Skeletal muscle satellite cell (primary cell): ENCODE measurements at regions not wholly inside any gene's neighbourhood (a gene's known extent, or its start where the extent isn't known, plus 50 kb on each side); places are given as distances from the start of the nearest gene placed in this dataset.

Source experiments
- H3K27me3 ChIP-seq: 2 replicates; pipeline ENCODE4 v1.7.0; 2013; ENCODE audit warnings: low read length; ENCODE audit not compliant: control insufficient read depth, insufficient read depth
- H3K36me3 ChIP-seq: 2 replicates; pipeline ENCODE4 v1.7.0; 2013; ENCODE audit warnings: mild to moderate bottlenecking, control low read depth, low read length; ENCODE audit not compliant: insufficient read depth
- H3K4me1 ChIP-seq: 2 replicates; pipeline ENCODE4 v1.7.0; 2013; ENCODE audit warnings: low read length; ENCODE audit not compliant: control insufficient read depth, insufficient read depth
- H3K4me2 ChIP-seq: 2 replicates; pipeline ENCODE4 v1.7.0; 2013; ENCODE audit warnings: mild to moderate bottlenecking, low read length
- H3K4me3 ChIP-seq: 2 replicates; pipeline ENCODE4 v1.7.0; 2013; ENCODE audit warnings: low read length
- H3K9ac ChIP-seq: 2 replicates; pipeline ENCODE4 v1.7.0; 2013; ENCODE audit warnings: mild to moderate bottlenecking, low read depth, low read length, moderate library complexity
- H3K9me3 ChIP-seq: replicated peaks from 2 replicates; pipeline ENCODE4 v1.7.0; 2013; ENCODE audit warnings: mild to moderate bottlenecking, control low read depth, low read length

DNA sequence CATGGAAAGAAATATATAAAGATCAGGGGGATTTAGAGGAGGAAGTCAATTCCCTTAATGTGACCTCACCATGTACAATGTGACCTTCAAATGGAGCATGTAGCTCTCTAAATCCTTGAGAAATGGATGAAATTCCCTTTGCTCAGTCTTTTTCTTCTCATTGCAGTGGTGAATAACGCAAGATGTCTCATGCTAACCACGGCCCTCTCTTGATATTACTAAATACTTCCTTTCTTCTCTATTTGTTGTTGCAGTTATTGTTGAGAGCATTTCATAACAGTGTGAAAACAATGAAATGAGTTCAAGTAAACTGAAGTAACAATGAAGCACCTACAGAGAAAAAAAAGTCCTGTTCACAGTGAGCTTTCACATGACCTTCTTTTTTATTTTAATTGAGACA, 55.6 kb downstream of the ZNF281 start:
- Histone ChIP-seq H3K4me1 (peaks cover 22% of the 10 kb centered on the region), H3K9me3 (no peaks in the 10 kb centered on the region), H3K9ac (no peak overlapping the region), H3K4me2 (no peak overlapping the region), H3K27me3 (no peaks in the 10 kb centered on the region), H3K36me3 (no peaks in the 10 kb centered on the region), H3K4me3 (no peak overlapping the region)

DNA sequence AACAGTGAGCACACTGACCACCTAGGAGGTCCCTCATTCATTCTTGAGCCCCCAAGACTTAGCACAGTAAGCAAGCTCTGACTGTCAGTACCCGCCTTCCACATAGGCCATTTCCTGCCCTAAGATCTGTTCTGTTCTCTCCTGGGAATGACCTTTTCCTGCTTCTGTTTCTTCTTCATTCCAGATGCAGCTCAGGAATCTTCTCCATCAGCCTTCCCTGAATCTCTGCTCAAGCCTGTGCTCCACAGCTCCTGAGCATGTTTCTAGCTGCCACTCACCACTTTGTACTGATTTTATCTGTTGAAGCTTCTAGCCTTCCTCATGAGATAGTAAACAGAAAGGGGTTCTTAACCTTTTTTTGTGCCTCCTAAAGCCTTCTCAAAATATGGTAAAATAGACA, 56.6 kb downstream of the ZNF281 start:
- Histone ChIP-seq H3K4me2 (no peak overlapping the region), H3K9me3 (no peaks in the 10 kb centered on the region), H3K9ac (peak overlapping the region; percentile 4), H3K27me3 (no peaks in the 10 kb centered on the region), H3K4me1 (peaks cover 22% of the 10 kb centered on the region), H3K4me3 (no peak overlapping the region), H3K36me3 (no peaks in the 10 kb centered on the region)

DNA sequence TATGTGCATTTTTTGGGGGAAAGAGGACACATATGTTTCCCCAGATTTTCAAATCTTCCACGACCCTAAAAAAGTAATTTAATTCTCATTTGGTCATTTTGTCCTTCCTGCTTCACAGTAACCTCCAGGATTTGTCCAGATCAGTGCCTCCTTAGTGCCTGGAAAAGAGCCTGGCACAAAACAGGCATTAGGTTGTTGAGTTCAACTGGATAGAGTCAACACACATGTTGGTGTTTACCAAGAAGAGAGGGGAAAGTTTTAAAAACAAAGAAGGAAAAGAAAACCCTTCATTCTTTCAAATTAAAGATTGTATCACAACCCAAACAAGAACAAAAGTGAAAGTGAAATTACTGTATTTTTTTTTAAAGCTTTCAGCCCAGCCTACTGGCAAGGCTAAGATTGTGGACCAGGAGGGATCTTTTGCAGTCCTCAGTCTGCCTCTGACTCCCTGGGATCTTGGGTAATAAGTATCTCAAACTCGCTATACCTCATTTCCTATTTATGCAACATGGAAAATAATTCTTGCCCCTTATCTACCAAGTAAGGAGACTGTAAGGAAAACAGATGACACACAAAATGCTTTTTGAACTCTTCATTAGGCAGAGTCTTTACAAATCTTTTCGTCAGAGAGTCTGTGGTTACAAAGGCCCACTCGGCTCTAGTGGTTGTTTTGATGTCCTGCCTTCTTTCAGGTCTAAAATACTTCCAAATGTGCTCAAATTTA, 57.8 kb downstream of the ZNF281 start:
- H3K9ac ChIP-seq, result peak overlapping the region; percentile 61
- peak overlapping the region; percentile 18 for H3K4me3 ChIP-seq

DNA sequence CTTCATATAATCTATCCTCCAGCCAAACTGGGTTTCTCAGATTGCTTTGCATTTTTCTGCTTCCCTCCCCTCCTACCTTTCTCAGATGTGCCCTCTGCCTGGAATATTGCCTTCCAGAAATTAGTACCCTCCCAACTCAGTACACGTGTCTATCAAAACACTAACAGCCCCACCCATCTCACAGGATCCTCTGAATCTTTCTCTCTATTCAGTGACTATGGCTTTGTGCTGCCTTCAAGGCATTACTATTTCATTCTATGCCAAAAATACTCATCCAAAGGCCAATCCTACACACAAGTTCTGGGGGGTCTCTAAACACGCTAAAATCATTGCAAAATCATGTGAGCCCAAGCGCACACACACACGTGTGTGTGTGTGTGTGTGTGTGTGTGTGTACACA, 58.4 kb downstream of the ZNF281 start:
- Histone ChIP-seq H3K36me3 (no peaks in the 10 kb centered on the region), H3K27me3 (no peaks in the 10 kb centered on the region), H3K4me2 (peak overlapping the region; percentile 61), H3K9me3 (no peaks in the 10 kb centered on the region), H3K4me1 (peaks cover 22% of the 10 kb centered on the region), H3K4me3 (peak overlapping the region; percentile 18), H3K9ac (peak overlapping the region; percentile 61)

More for the DNA sequence above, 57.8 kb downstream of the ZNF281 start:
- Histone ChIP-seq H3K4me2 (peak overlapping the region; percentile 61), H3K36me3 (no peaks in the 10 kb centered on the region), H3K4me1 (peaks cover 22% of the 10 kb centered on the region), H3K9me3 (no peaks in the 10 kb centered on the region), H3K27me3 (no peaks in the 10 kb centered on the region)

DNA sequence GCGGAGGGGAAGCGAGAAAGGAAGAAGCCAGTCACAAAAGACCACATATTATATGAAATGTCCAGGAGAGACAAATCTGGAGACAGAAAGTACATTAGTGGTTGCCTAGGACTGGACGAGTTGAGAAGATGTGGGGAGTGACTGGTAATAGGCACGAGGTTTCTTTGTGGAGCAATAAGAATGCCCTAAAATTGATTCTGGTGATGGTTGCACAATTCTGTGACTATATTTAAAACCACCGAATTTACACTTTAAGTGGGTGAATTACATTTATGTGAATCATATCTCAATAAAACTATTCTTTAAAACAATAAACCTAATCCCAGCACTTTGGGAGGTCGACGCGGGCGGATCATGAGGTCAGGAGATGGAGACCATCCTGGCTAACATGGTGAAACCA, 63.1 kb downstream of the ZNF281 start:
- Histone ChIP-seq H3K36me3 (no peaks in the 10 kb centered on the region), H3K27me3 (no peaks in the 10 kb centered on the region), H3K9me3 (no peaks in the 10 kb centered on the region), H3K4me1 (peaks cover 14% of the 10 kb centered on the region), H3K9ac (no peak overlapping the region), H3K4me3 (no peak overlapping the region), H3K4me2 (no peak overlapping the region)

DNA sequence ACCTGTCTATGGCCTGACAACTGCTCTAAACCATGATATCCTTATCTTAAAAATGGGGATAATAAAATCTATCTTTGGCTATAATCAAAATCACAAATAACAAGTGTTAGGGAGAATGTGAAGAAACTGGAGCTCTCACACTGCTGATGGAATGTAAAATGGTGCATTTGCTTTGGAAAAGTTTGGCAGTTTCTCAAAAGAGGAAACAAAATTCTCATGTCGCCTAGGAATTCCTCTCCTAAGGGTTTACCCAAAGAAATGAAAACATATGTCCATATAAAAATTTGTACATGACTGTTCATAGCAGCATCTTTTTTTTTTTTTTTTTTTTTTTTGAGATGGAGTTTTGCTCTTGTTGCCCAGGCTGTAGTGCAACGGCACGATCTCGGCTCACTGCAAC, 64.3 kb downstream of the ZNF281 start:
- H3K4me2 ChIP-seq, result no peak overlapping the region
- H3K4me3 ChIP-seq, result no peak overlapping the region
- no peaks in the 10 kb centered on the region for H3K9me3 ChIP-seq
- no peak overlapping the region for H3K9ac ChIP-seq
- H3K4me1 ChIP-seq, result peaks cover 9% of the 10 kb centered on the region
- H3K36me3 ChIP-seq, result no peaks in the 10 kb centered on the region
- H3K27me3 ChIP-seq, result no peaks in the 10 kb centered on the region

DNA sequence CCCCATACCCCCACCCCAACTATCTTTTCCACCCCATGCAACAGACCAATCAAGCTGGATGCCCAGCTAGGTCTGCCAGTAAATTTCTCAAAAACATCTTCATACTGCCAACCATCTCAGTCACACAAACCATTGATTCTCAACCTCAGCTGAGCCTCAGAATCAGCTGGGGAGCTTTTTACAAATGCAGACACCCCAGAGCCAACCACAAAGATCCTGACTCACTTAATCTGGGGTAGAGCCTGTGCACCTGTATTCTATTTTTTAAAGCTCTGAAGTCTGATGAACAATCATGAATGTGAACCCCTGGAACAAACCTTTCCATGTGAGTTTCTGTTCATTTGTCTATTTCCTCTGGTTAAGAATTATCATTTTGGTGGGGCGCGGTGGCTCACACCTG, 66.0 kb downstream of the ZNF281 start:
- Histone ChIP-seq H3K9me3 (no peaks in the 10 kb centered on the region), H3K36me3 (no peaks in the 10 kb centered on the region), H3K4me3 (no peak overlapping the region), H3K4me1 (peaks cover 9% of the 10 kb centered on the region), H3K9ac (no peak overlapping the region), H3K4me2 (no peak overlapping the region), H3K27me3 (no peaks in the 10 kb centered on the region)

DNA sequence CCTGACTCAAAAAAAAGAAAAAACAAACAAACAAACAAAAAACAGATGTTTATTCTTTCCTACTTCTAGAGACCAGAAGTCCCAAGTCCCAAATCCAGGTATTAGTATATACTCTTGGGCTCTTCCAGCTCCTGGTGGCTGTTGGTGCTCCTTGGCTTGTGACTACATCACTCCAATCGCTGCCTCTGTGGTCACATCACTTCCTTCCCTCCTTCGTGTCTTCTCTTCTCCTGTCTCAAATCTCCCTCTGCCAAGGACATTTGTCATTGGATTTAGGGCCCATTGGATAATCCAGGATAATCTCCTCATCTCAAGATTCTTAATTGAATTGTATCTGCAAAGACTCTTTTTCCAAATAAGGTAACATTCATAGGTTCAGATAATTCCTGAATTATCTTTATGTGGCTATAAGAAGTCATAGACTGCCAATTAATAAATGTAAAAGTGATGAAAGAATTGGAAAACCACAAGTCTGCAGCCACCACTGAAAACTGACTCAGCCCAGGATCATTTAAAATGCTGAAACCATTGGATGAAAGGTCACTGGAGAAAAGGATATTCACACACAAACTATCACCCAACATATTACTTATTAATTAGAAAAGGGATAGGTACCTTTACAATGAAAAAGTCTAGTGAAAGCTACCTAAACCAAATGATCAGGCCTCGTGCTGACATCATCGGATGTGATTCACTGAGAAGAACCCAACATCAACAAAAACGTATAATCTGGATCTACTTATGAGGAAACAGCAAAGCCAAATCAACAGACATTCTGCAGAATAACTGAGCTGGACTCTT, 67.1 kb downstream of the ZNF281 start:
- H3K4me1 ChIP-seq, result peaks cover 9% of the 10 kb centered on the region
- no peaks in the 10 kb centered on the region for H3K36me3 ChIP-seq
- no peaks in the 10 kb centered on the region for H3K9me3 ChIP-seq
- no peak overlapping the region for H3K4me2 ChIP-seq
- H3K9ac ChIP-seq, result no peak overlapping the region
- H3K27me3 ChIP-seq, result no peaks in the 10 kb centered on the region
- H3K4me3 ChIP-seq, result no peak overlapping the region

DNA sequence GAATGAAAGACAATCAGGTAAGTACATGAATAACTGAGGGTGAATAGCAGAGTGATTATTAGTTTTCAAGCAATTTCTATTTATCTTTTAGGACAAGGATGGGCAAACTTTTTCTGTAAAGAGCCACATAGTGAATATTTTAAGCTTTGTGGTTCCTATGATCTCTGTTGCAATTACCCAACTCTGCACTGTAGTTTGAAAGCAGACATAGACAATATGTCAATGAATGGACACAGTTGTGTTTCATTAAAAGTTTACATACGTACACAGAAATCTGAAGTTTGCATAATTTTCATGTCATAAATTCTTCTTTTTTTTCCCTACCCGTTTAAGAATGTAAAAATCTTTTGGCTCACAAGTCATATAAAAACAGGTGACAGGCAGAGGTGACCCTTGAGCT, 71.4 kb downstream of the ZNF281 start:
- H3K36me3 ChIP-seq, result no peaks in the 10 kb centered on the region
- no peaks in the 10 kb centered on the region for H3K9me3 ChIP-seq
- H3K27me3 ChIP-seq, result no peaks in the 10 kb centered on the region
- H3K4me1 ChIP-seq, result peaks cover 21% of the 10 kb centered on the region
- no peak overlapping the region for H3K9ac ChIP-seq
- H3K4me3 ChIP-seq, result no peak overlapping the region
- no peak overlapping the region for H3K4me2 ChIP-seq

DNA sequence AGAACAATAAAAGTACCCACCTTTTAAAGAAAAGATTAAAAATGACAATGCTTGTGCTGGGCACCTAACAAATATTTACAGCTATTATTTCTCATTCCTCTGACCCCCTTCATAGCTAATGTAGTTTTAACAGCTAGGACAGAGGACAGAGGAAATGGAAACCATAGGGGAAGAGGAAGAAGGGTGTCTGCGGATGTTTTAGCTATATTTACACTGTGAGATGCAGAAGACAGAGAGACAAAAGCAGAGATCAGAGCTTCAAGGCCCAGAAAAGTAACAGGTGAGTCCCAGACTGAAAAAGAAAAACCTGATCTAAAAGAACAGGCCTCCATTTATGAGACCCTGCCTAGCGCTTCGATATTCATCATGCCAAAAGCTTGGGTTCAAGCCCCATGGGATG, 72.0 kb downstream of the ZNF281 start:
- Histone ChIP-seq H3K4me3 (no peak overlapping the region), H3K4me1 (peaks cover 16% of the 10 kb centered on the region), H3K36me3 (no peaks in the 10 kb centered on the region), H3K27me3 (no peaks in the 10 kb centered on the region), H3K9me3 (no peaks in the 10 kb centered on the region), H3K4me2 (no peak overlapping the region), H3K9ac (no peak overlapping the region)

DNA sequence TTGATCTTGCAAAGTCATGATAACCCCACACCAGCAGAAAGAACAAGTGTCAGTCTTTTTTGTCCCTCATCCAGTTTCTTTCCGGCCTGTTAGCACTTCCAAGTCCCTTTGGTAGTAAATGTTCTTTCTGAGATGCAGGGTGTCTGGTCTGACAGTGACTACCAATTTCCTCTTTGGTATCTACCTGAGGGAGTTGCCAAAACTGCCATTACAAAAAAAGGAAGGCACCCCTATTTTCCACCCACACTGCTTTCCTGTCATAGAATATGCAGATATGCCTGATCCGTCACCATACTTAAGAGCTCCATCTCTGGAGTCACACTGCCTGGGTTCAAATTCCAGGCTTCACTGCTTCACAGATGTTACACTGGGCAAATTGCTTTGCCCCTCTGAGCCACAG, 72.4 kb downstream of the ZNF281 start:
- no peaks in the 10 kb centered on the region for H3K9me3 ChIP-seq
- no peak overlapping the region for H3K4me2 ChIP-seq
- H3K4me1 ChIP-seq, result peaks cover 13% of the 10 kb centered on the region
- H3K27me3 ChIP-seq, result no peaks in the 10 kb centered on the region
- H3K4me3 ChIP-seq, result no peak overlapping the region
- no peak overlapping the region for H3K9ac ChIP-seq
- no peaks in the 10 kb centered on the region for H3K36me3 ChIP-seq
